Tibial nerve (tissue), 4 donors: ENCODE measurements at regions not wholly inside any gene's neighbourhood (a gene's known extent, or its start where the extent isn't known, plus 50 kb on each side); places are given as distances from the start of the nearest gene placed in this dataset.

Source experiments
- EP300 ChIP-seq, 2 donors: sonication (generic); formaldehyde crosslinking; IDR thresholded peaks; one replicate each; pipeline ENCODE4 v1.6.1; 2017; ENCODE audit warnings: antibody characterized with exemption in 2 of 2, mild to moderate bottlenecking in 1 of 2
- POLR2A ChIP-seq, 2 donors: fragments of 450-650 bp; IDR thresholded peaks; one replicate each; pipeline ENCODE4 v1.6.1; 2017; ENCODE audit warnings: antibody characterized with exemption in 2 of 2, mild to moderate bottlenecking in 2 of 2, moderate library complexity in 2 of 2
- TF ChIP-seq, protein P1 (sequence below), 5 experiments: fragments of 200-600 bp in 3 of 5; fragments of 450-650 bp in 2 of 5; sonication (generic) in 3 of 5; IDR thresholded peaks; one replicate each; pipeline ENCODE4 v1.5.1; 2016 to 2019; ENCODE audit warnings: antibody characterized with exemption in 5 of 5, mild to moderate bottlenecking in 3 of 5, moderate library complexity in 2 of 5

- TF ChIP-seq, protein P1, sequence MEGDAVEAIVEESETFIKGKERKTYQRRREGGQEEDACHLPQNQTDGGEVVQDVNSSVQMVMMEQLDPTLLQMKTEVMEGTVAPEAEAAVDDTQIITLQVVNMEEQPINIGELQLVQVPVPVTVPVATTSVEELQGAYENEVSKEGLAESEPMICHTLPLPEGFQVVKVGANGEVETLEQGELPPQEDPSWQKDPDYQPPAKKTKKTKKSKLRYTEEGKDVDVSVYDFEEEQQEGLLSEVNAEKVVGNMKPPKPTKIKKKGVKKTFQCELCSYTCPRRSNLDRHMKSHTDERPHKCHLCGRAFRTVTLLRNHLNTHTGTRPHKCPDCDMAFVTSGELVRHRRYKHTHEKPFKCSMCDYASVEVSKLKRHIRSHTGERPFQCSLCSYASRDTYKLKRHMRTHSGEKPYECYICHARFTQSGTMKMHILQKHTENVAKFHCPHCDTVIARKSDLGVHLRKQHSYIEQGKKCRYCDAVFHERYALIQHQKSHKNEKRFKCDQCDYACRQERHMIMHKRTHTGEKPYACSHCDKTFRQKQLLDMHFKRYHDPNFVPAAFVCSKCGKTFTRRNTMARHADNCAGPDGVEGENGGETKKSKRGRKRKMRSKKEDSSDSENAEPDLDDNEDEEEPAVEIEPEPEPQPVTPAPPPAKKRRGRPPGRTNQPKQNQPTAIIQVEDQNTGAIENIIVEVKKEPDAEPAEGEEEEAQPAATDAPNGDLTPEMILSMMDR (IDR thresholded peaks at IDR 0.05): no peak
- TF ChIP-seq POLR2A (IDR thresholded peaks at IDR 0.05) (no peak), EP300 (IDR thresholded peaks at IDR 0.05) (no peak)
Measured at GRCh38 chr2:20526160-20526559, 79.3 kb downstream of the RHOB start.
